ENCODE measurements at regions not wholly inside any gene's neighbourhood (a gene's known extent, or its start where the extent isn't known, plus 50 kb on each side); places are given as distances from the start of the nearest gene placed in this dataset.

DNA sequence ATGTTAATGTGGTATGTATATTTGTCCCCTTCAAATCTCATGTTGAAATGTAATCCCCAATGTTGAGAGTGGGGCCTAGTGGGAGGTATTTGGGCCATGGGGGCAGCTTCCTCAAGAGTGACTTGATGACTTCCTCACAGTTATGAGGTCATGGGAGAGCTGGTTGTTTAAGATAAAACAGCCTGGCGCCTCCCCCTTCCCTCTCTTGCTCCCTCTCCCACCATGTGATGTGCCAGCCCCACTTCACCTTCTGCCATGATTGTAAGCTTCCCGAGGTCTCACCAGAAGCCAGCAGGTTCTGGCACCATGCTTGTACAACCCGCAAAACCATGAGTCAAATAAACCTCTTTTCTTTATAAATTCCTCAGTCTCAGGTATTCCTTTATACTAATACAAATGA, 258.3 kb upstream of the POU3F3 start:
- no peak overlapping the region for H3K27ac Mint-ChIP-seq
- no peaks in the 10 kb centered on the region for H3K27me3 Mint-ChIP-seq (ENCODE audit: insufficient read depth, low read depth, poor library complexity)
- Histone ChIP-seq H3K36me3 (ENCODE audit: insufficient read depth) (no peaks in the 10 kb centered on the region), H4K20me1 (replicated peaks; ENCODE audit: insufficient read depth) (no peaks in the 10 kb centered on the region; the same call in 1 of the 2 replicates), H3K4me2 (no peak overlapping the region), H3F3A (replicated peaks; ENCODE audit: low read depth) (no peaks in the 10 kb centered on the region), H3K27me3 (ENCODE audit: insufficient read depth) (no peaks in the 10 kb centered on the region), H3K9me2 (ENCODE audit: insufficient read depth) (0 out of 2 replicates have a peak, but pooled peaks cover 6% of the 10 kb centered on the region), H3K4me1 (ENCODE audit: insufficient read depth) (no peaks in the 10 kb centered on the region), H2AFZ (no peak overlapping the region), H3K4me3 (no peak overlapping the region), H3K27ac (ENCODE audit: low read depth) (no peak overlapping the region), H3K79me2 (replicated peaks; ENCODE audit: insufficient read depth) (no peaks in the 10 kb centered on the region)
- ATAC-seq (no peak), DNase-seq (ENCODE audit: low spot score) (no peak)
- peaks cover 30% of the 10 kb centered on the region; the same call in 2 of the 3 replicates for H3K36me3 Mint-ChIP-seq (ENCODE audit: low read depth)
- H3K4me3 Mint-ChIP-seq, result no peak overlapping the region
- TF ChIP-seq, protein P1, sequence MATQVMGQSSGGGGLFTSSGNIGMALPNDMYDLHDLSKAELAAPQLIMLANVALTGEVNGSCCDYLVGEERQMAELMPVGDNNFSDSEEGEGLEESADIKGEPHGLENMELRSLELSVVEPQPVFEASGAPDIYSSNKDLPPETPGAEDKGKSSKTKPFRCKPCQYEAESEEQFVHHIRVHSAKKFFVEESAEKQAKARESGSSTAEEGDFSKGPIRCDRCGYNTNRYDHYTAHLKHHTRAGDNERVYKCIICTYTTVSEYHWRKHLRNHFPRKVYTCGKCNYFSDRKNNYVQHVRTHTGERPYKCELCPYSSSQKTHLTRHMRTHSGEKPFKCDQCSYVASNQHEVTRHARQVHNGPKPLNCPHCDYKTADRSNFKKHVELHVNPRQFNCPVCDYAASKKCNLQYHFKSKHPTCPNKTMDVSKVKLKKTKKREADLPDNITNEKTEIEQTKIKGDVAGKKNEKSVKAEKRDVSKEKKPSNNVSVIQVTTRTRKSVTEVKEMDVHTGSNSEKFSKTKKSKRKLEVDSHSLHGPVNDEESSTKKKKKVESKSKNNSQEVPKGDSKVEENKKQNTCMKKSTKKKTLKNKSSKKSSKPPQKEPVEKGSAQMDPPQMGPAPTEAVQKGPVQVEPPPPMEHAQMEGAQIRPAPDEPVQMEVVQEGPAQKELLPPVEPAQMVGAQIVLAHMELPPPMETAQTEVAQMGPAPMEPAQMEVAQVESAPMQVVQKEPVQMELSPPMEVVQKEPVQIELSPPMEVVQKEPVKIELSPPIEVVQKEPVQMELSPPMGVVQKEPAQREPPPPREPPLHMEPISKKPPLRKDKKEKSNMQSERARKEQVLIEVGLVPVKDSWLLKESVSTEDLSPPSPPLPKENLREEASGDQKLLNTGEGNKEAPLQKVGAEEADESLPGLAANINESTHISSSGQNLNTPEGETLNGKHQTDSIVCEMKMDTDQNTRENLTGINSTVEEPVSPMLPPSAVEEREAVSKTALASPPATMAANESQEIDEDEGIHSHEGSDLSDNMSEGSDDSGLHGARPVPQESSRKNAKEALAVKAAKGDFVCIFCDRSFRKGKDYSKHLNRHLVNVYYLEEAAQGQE (IDR thresholded peaks at IDR 0.05; ENCODE audit: unreplicated experiment), result no peak
- TF ChIP-seq, protein P2, sequence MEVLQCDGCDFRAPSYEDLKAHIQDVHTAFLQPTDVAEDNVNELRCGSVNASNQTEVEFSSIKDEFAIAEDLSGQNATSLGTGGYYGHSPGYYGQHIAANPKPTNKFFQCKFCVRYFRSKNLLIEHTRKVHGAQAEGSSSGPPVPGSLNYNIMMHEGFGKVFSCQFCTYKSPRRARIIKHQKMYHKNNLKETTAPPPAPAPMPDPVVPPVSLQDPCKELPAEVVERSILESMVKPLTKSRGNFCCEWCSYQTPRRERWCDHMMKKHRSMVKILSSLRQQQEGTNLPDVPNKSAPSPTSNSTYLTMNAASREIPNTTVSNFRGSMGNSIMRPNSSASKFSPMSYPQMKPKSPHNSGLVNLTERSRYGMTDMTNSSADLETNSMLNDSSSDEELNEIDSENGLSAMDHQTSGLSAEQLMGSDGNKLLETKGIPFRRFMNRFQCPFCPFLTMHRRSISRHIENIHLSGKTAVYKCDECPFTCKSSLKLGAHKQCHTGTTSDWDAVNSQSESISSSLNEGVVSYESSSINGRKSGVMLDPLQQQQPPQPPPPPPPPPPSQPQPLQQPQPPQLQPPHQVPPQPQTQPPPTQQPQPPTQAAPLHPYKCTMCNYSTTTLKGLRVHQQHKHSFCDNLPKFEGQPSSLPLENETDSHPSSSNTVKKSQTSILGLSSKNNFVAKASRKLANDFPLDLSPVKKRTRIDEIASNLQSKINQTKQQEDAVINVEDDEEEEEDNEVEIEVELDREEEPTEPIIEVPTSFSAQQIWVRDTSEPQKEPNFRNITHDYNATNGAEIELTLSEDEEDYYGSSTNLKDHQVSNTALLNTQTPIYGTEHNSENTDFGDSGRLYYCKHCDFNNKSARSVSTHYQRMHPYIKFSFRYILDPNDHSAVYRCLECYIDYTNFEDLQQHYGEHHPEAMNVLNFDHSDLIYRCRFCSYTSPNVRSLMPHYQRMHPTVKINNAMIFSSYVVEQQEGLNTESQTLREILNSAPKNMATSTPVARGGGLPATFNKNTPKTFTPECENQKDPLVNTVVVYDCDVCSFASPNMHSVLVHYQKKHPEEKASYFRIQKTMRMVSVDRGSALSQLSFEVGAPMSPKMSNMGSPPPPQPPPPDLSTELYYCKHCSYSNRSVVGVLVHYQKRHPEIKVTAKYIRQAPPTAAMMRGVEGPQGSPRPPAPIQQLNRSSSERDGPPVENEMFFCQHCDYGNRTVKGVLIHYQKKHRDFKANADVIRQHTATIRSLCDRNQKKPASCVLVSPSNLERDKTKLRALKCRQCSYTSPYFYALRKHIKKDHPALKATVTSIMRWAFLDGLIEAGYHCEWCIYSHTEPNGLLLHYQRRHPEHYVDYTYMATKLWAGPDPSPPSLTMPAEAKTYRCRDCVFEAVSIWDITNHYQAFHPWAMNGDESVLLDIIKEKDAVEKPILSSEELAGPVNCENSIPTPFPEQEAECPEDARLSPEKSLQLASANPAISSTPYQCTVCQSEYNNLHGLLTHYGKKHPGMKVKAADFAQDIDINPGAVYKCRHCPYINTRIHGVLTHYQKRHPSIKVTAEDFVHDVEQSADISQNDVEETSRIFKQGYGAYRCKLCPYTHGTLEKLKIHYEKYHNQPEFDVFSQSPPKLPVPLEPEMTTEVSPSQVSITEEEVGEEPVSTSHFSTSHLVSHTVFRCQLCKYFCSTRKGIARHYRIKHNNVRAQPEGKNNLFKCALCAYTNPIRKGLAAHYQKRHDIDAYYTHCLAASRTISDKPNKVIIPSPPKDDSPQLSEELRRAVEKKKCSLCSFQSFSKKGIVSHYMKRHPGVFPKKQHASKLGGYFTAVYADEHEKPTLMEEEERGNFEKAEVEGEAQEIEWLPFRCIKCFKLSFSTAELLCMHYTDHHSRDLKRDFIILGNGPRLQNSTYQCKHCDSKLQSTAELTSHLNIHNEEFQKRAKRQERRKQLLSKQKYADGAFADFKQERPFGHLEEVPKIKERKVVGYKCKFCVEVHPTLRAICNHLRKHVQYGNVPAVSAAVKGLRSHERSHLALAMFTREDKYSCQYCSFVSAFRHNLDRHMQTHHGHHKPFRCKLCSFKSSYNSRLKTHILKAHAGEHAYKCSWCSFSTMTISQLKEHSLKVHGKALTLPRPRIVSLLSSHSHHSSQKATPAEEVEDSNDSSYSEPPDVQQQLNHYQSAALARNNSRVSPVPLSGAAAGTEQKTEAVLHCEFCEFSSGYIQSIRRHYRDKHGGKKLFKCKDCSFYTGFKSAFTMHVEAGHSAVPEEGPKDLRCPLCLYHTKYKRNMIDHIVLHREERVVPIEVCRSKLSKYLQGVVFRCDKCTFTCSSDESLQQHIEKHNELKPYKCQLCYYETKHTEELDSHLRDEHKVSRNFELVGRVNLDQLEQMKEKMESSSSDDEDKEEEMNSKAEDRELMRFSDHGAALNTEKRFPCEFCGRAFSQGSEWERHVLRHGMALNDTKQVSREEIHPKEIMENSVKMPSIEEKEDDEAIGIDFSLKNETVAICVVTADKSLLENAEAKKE (CRISPR knock-in tag; IDR thresholded peaks at IDR 0.05), result no peak
- TF ChIP-seq EZH2 (IDR thresholded peaks at IDR 0.05; ENCODE audit: low read depth, unreplicated experiment), result no peak
- TF ChIP-seq JUNB (IDR thresholded peaks at IDR 0.05; ENCODE audit: unreplicated experiment), result no peak
- TF ChIP-seq CREB1 (CRISPR knock-in tag; IDR thresholded peaks at IDR 0.05; ENCODE audit: low read depth), result no peak
- TF ChIP-seq, protein P3, sequence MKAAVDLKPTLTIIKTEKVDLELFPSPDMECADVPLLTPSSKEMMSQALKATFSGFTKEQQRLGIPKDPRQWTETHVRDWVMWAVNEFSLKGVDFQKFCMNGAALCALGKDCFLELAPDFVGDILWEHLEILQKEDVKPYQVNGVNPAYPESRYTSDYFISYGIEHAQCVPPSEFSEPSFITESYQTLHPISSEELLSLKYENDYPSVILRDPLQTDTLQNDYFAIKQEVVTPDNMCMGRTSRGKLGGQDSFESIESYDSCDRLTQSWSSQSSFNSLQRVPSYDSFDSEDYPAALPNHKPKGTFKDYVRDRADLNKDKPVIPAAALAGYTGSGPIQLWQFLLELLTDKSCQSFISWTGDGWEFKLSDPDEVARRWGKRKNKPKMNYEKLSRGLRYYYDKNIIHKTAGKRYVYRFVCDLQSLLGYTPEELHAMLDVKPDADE (IDR thresholded peaks at IDR 0.05), result no peak
- TF ChIP-seq, protein P4, sequence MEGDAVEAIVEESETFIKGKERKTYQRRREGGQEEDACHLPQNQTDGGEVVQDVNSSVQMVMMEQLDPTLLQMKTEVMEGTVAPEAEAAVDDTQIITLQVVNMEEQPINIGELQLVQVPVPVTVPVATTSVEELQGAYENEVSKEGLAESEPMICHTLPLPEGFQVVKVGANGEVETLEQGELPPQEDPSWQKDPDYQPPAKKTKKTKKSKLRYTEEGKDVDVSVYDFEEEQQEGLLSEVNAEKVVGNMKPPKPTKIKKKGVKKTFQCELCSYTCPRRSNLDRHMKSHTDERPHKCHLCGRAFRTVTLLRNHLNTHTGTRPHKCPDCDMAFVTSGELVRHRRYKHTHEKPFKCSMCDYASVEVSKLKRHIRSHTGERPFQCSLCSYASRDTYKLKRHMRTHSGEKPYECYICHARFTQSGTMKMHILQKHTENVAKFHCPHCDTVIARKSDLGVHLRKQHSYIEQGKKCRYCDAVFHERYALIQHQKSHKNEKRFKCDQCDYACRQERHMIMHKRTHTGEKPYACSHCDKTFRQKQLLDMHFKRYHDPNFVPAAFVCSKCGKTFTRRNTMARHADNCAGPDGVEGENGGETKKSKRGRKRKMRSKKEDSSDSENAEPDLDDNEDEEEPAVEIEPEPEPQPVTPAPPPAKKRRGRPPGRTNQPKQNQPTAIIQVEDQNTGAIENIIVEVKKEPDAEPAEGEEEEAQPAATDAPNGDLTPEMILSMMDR (conservative IDR thresholded peaks at IDR 0.05; ENCODE audit: low read depth in 2 of 2), result no peak
- no peak for TF ChIP-seq ZNF331 (CRISPR knock-in tag; IDR thresholded peaks at IDR 0.05; ENCODE audit: low read depth)
- no peak for TF ChIP-seq EZH2phosphoT487 (IDR thresholded peaks at IDR 0.05; ENCODE audit: unreplicated experiment)
- TF ChIP-seq STAT1 (IDR thresholded peaks at IDR 0.05; ENCODE audit: unreplicated experiment), result no peak
- H3K9me3 Mint-ChIP-seq, result peaks cover 56% of the 10 kb centered on the region
- 0 out of 3 replicates have a peak, but pooled peaks cover 2% of the 10 kb centered on the region for H3K4me1 Mint-ChIP-seq
